NCI-H128 (cell line): ENCODE measurements at regions not wholly inside any gene's neighbourhood (a gene's known extent, or its start where the extent isn't known, plus 50 kb on each side); places are given as distances from the start of the nearest gene placed in this dataset.
"Not testable (repeated sequence)": the region's sequence is repeated elsewhere in the genome, so short reads cannot be mapped to it uniquely, and the experiment has no call there.

ENCODE experiments used
- DNase-seq: peaks from one replicate; lab custom pipeline; 2025; ENCODE audit not compliant: unreplicated experiment; lab: John Stamatoyannopoulos, UW

GRCh38 chr21:20443558-20444155 lies 554.6 kb upstream of the NCAM2 start:
- DNase-seq: no peak

DNA sequence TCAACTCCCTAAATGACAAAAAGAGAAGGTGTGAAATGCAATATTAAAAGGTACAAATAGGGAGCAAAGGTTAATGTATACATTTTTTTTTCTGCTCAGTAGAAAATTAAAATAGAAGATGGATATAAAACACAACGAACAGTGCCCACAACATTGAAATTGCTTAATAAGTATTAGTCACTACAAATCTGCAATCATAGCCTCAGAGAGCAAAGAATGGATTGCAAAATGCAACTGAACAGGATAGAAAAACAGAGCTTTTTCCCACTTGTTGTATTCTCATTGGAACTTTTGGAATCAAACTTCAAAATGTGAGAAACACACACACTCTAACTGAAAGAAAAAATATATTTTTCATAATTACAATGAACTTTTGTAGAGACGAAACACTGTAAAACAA lies 552.2 kb upstream of the NCAM2 start:
- no peak for DNase-seq

DNA sequence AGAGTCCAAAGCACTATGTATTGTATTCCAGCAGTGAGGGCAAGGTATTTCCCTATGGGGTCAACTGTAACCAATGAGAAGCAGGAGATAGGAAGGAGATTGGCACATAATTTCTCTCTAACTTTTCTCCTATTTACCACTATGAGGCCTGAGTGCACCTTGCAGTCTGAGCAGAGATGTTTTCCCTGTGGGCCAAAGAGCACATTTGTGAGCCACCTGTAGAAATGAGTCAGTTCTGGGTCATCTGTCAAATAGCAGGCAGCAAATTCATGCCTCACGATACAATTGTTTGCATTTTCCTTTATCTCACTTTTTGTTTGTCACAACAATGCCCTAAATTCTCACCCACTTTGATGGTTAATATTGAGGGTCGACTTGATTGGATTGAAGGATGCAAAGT lies 547.2 kb upstream of the NCAM2 start:
- no peak for DNase-seq

DNA sequence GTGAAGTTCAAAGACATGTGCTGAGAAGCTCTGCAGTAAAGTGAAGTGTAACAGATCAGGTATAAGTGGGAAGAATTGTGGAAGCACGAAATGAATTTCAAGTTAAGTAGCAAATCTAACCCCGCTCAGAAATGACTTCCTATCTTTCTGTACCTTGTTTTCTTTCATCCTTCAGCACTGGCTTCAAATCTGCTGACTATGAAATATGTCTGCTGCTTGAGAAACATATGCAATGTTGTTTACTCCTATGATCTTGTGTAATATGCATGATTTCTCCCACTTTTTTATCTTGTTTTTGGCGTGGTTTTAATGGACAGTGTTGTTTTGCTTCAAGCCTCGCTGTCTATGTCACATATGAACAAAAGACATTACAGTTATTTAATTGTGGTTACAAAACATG lies 545.3 kb upstream of the NCAM2 start:
- DNase-seq: no peak

GRCh38 chr21:20459838-20460237 lies 538.4 kb upstream of the NCAM2 start:
- no peak for DNase-seq

DNA sequence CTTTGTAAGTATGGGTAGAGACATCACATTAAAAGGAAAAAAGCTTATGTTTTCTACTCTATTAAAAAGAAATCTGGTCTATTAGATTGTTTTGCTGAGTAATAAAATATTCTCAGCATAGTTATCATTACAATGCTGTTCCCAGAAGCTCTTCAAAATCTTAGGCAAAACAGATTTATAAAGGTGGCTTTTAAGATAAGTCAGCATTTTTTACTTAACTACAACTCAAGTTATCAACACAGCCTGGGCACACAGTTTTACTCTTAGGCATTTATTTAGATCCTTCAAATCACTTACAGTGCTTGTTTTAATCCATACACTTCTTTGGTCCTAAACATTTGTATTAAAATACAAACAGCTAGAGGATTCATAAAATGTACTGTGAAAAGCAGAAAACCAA lies 534.8 kb upstream of the NCAM2 start:
- DNase-seq: no peak

DNA sequence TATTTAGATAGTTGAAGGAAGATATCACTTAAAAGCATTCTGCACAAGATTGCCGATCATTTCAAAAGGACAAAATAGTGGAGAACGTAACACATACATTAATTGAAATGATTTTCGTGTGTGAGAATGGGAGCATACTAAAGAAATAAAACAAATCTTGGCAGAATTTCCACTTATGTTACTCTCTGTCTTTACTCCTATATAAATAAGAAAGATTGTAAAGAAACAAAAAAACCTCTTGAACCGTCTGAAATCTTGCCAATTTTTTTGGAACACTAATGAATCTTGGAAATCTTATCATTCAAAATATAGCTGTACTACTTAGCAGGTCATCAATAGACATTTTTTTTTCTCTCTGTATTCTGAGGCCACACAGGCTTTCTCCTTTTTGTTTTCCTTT lies 528.8 kb upstream of the NCAM2 start:
- DNase-seq: no peak

DNA sequence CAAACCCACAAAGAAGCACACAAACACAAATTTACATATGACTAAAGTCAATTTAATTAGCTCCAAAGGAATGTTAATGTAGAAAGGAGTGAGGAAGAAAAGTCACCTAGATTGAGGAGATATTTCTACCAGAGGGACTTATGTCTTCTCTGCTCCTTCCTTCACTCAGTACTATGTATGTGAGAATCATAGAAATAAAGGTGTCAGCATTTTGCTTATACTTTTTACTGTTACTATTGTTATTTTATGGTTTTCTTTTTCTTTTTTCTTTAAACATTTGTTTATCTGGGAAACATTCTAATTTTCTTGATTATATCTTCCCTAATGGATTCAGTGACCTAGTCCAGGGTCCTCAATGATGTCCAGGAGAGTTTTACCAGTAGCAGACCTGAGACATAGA lies 511.9 kb upstream of the NCAM2 start:
- DNase-seq: no peak

GRCh38 chr21:20502915-20503314 lies 495.3 kb upstream of the NCAM2 start:
- DNase-seq: not testable (repeated sequence)

DNA sequence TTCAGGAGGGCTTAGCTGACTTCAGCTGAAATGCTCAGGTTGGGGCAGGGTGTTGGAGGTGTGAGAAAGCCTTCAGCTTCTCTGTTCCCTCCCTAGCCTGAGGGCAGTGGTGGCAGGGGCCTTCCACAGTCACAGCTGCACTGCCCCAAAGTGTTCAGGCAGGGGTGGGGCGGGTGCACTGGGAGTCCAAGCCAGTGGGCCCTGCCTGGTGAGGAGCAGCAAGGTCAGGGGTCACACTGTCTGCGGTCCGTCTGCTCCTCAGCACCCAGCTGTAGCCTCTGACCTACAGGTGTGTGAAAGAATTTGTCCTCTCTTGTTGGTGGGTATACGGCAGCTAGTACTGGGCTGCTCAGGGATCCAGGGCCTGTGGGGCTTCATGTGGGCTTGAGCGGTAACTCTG lies 490.4 kb upstream of the NCAM2 start:
- DNase-seq: no peak

DNA sequence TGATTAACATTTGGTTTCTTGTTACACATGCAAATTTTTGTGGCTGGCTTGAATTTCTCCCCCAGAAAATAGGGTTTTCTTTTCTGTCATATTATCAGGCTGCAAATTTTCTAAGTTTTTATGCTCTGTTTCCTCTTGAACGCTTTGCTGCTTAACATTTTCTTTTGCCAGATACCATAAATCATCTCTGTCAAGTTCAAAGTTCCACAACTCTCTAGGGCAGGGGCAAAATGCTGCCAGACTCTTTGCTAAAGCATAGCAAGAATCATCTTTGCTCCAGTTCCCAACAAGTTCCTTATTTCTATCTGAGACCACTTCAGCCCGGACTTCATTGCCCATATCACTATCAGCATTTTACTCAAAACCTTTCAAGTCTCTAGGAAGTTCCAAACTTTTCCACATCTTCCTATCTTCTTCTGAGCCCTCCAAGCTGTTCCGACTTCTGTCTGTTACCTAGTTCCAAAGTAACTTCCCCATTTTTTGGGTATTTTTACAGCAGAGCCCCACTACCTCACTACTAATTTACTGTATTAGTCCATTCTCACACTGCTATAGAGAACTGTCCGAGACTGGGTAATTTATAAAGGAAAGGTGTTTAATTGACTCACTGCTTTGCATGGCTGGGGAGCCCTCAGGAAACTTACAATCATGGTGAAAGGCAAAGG lies 486.9 kb upstream of the NCAM2 start:
- no peak for DNase-seq

DNA sequence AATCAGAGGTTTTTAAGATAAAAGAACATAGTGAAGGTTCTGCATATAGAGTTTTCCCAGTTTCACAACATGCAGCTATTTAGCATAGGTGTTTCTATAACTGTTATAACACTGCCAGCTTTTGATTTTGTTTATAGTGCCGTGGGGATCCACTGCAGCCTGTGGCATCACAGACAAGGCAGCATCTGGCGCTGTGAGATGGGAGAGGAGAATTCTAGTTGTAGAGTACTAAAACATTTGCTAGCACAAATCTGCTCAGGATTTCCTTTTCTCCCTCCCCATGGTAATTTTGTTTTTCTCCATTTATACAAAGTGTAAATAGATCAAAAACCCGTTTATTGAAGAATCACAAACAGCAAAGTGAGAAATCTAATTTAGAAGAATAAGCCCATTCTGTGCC lies 482.8 kb upstream of the NCAM2 start:
- no peak for DNase-seq

- no peak for DNase-seq
Measured at GRCh38 chr21:20519076-20519475, 479.1 kb upstream of the NCAM2 start.

- DNase-seq: no peak
Measured at GRCh38 chr21:20522611-20523010, 475.6 kb upstream of the NCAM2 start.

- DNase-seq: no peak
Measured at GRCh38 chr21:20523191-20523590, 475.0 kb upstream of the NCAM2 start.

DNA sequence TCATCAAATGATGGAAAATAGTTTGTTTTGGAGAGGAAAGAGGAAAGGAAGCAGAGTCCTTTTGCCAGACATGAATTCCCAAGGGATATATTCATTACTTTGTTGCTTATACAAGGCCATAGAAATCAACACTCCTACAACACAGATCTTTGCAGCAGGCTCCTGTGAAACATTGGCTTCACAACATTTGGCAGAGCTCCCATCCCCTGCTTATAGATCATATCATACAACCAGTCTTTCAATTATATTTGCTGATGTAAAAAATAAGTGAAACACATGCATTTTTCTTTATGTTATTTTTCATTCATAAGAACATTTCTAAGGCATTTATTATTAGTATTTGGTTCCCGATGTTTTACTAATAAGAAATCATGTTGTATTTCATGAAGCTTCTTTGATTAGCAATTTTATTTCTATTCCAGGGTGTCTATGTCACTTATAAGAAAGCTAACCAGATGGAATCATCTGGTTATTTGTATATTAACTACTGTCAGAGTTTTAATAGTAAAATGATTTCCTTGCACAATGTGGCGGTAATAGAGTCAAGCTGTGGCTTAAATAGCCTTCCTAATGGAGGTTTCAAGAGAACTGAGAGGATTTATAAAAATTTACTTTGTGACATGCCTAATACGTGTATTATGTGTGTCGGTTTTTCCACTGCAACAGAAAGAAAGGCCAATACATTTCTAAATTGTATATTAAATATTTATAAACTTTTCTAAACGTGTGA lies 470.3 kb upstream of the NCAM2 start:
- no peak for DNase-seq

GRCh38 chr21:20537130-20537529 lies 461.1 kb upstream of the NCAM2 start:
- DNase-seq: no peak

GRCh38 chr21:20538039-20538658 lies 460.1 kb upstream of the NCAM2 start:
- no peak for DNase-seq

GRCh38 chr21:20545454-20545853 lies 452.8 kb upstream of the NCAM2 start:
- DNase-seq: no peak

- no peak for DNase-seq
Measured at GRCh38 chr21:20551939-20552338, 446.3 kb upstream of the NCAM2 start.

DNA sequence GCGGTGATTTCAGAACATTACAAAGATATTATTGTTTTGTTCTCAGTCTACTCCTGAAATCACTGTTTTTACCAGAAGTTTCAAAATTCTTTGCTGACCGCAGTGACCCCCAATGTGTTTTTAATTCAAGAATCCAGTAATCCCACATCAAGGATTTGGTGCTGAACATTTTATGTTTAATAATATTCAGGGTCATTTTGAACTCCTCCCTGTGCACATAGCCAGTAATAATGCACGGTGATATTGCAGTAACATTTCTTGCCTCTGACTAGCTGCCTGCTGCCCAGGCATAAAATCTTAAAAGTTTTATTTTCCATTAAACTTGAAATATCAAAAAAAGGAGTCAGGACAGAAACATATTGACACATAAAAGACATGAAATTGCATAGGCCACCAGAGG lies 443.4 kb upstream of the NCAM2 start:
- no peak for DNase-seq

DNA sequence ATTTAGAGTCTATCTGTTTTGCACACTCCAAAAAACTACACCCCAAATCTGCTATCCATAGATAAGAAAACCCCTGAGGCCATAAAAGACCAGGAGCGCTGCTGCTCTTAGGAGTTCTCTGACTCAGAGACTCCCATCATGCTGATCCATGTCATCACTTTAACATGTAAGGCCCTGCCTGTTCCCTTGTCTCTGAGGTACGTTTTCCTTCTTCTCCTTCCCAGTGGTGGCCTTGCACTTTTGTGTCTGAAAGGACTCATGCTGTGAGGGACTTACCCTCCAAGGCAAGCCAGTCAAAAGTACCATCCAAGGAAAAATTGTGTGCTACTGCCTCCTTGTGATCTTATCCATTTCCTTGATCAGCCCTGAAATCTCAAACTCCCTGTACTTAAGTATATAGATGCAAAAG lies 427.4 kb upstream of the NCAM2 start:
- DNase-seq: no peak
